HG02678 (cell line): ENCODE measurements at regions not wholly inside any gene's neighbourhood (a gene's known extent, or its start where the extent isn't known, plus 50 kb on each side); places are given as distances from the start of the nearest gene placed in this dataset.
"Not testable (repeated sequence)": the region's sequence is repeated elsewhere in the genome, so short reads cannot be mapped to it uniquely, and the experiment has no call there.

Source experiments
- ATAC-seq: cut with Tn5 transposase; IDR thresholded peaks from one replicate; pipeline ENCODE4 v1.9.1; 2021; ENCODE audit warnings: mild to moderate bottlenecking, moderate library complexity; ENCODE audit not compliant: unreplicated experiment

- no peak for ATAC-seq
Observed at GRCh38 chr4:13922873-13923645, 295.5 kb upstream of the BOD1L1 start.

- ATAC-seq = not testable (repeated sequence)
Observed at GRCh38 chr4:13924900-13925299, 297.4 kb upstream of the BOD1L1 start.

- ATAC-seq = no peak
Observed at GRCh38 chr4:13928214-13928613, 300.7 kb upstream of the BOD1L1 start.

GRCh38 chr4:13930155-13930554, 302.6 kb upstream of the BOD1L1 start:
- no peak for ATAC-seq

GRCh38 chr4:13933191-13933590, 305.7 kb upstream of the BOD1L1 start:
- ATAC-seq = no peak

GRCh38 chr4:13938299-13938698, 310.8 kb upstream of the BOD1L1 start:
- no peak for ATAC-seq

- no peak for ATAC-seq
Observed at GRCh38 chr4:13940921-13941320, 313.4 kb upstream of the BOD1L1 start.

GRCh38 chr4:13942977-13943376, 315.5 kb upstream of the BOD1L1 start:
- ATAC-seq = no peak

GRCh38 chr4:13944095-13944511, 316.6 kb upstream of the BOD1L1 start:
- ATAC-seq = no peak

GRCh38 chr4:13947921-13948320, 320.4 kb upstream of the BOD1L1 start:
- ATAC-seq = no peak

GRCh38 chr4:13950491-13950890, 323.0 kb upstream of the BOD1L1 start:
- ATAC-seq = no peak

GRCh38 chr4:13953083-13953482, 325.6 kb upstream of the BOD1L1 start:
- no peak for ATAC-seq

- no peak for ATAC-seq
Observed at GRCh38 chr4:13955551-13955950, 328.0 kb upstream of the BOD1L1 start.

GRCh38 chr4:13956947-13957346, 329.4 kb upstream of the BOD1L1 start:
- no peak for ATAC-seq

GRCh38 chr4:13957871-13958270, 330.3 kb upstream of the BOD1L1 start:
- no peak for ATAC-seq

- no peak for ATAC-seq
Observed at GRCh38 chr4:13963601-13964000, 336.1 kb upstream of the BOD1L1 start.

GRCh38 chr4:13966231-13967195, 339.0 kb upstream of the BOD1L1 start:
- ATAC-seq = no peak

GRCh38 chr4:13968723-13969122, 341.2 kb upstream of the BOD1L1 start:
- no peak for ATAC-seq

GRCh38 chr4:13970349-13970748, 342.8 kb upstream of the BOD1L1 start:
- no peak for ATAC-seq

GRCh38 chr4:13977746-13978145, 350.2 kb upstream of the BOD1L1 start:
- no peak for ATAC-seq

- peak; percentile 63 for ATAC-seq
Observed at GRCh38 chr4:13980317-13981310, 353.1 kb upstream of the BOD1L1 start.
